H1 (cell line): ENCODE measurements at regions not wholly inside any gene's neighbourhood (a gene's known extent, or its start where the extent isn't known, plus 50 kb on each side); places are given as distances from the start of the nearest gene placed in this dataset.

Experiments used
- CTCF ChIA-PET: fragments of 300-600 bp; sonication (Branson Sonifier 250); formaldehyde crosslinking; loops from one replicate; lab custom pipeline; 2021; ENCODE audit not compliant: partially characterized antibody; lab: Charles Lee
- POLR2A ChIA-PET: fragments of 300-600 bp; sonication (Branson Sonifier 250); formaldehyde crosslinking; loops from one replicate; lab custom pipeline; 2021; ENCODE audit warnings: inconsistent platforms; ENCODE audit not compliant: partially characterized antibody; lab: Charles Lee
- DNase-seq, 2 experiments: peaks; one replicate each; pipeline versions ENCODE4 v3.0.0 to v3.0.0-alpha.2; 2010 to 2022; ENCODE audit warnings: low spot score in 2 of 2, low read depth in 1 of 2, mixed read lengths in 1 of 2
- FAIRE-seq: peaks from 2 replicates; lab custom pipeline; 2011; peaks lifted over from hg19 to GRCh38; lab: Jason Lieb, UNC
- H2AFZ ChIP-seq: 2 replicates; pipeline ENCODE4 v1.8.1; 2012; ENCODE audit warnings: low read length, inconsistent platforms
- H2AK5ac ChIP-seq: 2 replicates; pipeline ENCODE4 v1.6.1; 2013; ENCODE audit warnings: low read depth, low read length
- H2BK120ac ChIP-seq: replicated peaks from 2 replicates; pipeline ENCODE3; 2013; ENCODE audit warnings: low read depth, low read length, inconsistent platforms
- H2BK12ac ChIP-seq: 2 replicates; pipeline ENCODE4 v1.6.1; 2013; ENCODE audit warnings: low read depth, low read length
- H2BK15ac ChIP-seq: 2 replicates; pipeline ENCODE4 v1.6.1; 2013; ENCODE audit warnings: low read length
- H2BK20ac ChIP-seq: 2 replicates; pipeline ENCODE4 v1.6.1; 2013; ENCODE audit warnings: low read length
- H2BK5ac ChIP-seq: 2 replicates; pipeline ENCODE4 v1.6.1; 2013; ENCODE audit warnings: low read depth, low read length
- H3K14ac ChIP-seq: 2 replicates; pipeline ENCODE4 v1.6.1; 2013; ENCODE audit warnings: inconsistent platforms; ENCODE audit not compliant: insufficient read length
- H3K18ac ChIP-seq: 2 replicates; pipeline ENCODE4 v1.6.1; 2013; ENCODE audit warnings: low read length; ENCODE audit errors: extremely low read depth
- H3K23ac ChIP-seq: 2 replicates; pipeline ENCODE4 v1.6.1; 2013; ENCODE audit warnings: inconsistent platforms; ENCODE audit not compliant: insufficient read length
- H3K23me2 ChIP-seq: 2 replicates; pipeline ENCODE4 v1.6.1; 2013; ENCODE audit warnings: low read depth, low read length
- H3K27ac ChIP-seq: 2 replicates; pipeline ENCODE4 v1.6.1; 2011; ENCODE audit warnings: low read depth, low read length, inconsistent platforms
- H3K27me3 ChIP-seq, 4 experiments: replicated peaks in 1 of 4; 1 replicate in 1 of 4; 2 replicates in 3 of 4; pipeline versions ENCODE4 v1.6.1 to v1.8.1; 2011 to 2013; ENCODE audit warnings: low read length in 3 of 4, mild to moderate bottlenecking in 3 of 4, inconsistent platforms in 2 of 4, mixed read lengths in 2 of 4, moderate library complexity in 1 of 4; ENCODE audit not compliant: control insufficient read depth in 3 of 4, insufficient read depth in 3 of 4; ENCODE audit errors: extremely low read depth in 1 of 4
- H3K36me3 ChIP-seq, 4 experiments: 2 replicates each; pipeline versions ENCODE4 v1.6.1 to v1.8.1; 2011 to 2013; ENCODE audit warnings: mild to moderate bottlenecking in 4 of 4, low read length in 3 of 4, moderate library complexity in 2 of 4, control low read depth in 1 of 4, inconsistent platforms in 1 of 4; ENCODE audit not compliant: insufficient read depth in 4 of 4, control insufficient read depth in 2 of 4
- H3K4ac ChIP-seq: replicated peaks from 2 replicates; pipeline ENCODE3; 2013; ENCODE audit warnings: low read length, low read depth, mixed read lengths, inconsistent platforms; ENCODE audit not compliant: insufficient read length
- H3K4me1 ChIP-seq, 4 experiments: replicated peaks in 1 of 4; 1 replicate in 1 of 4; 2 replicates in 3 of 4; pipeline versions ENCODE4 v1.6.1 to v1.8.1; 2011 to 2013; ENCODE audit warnings: low read length in 3 of 4, inconsistent platforms in 2 of 4, mixed read lengths in 1 of 4; ENCODE audit not compliant: insufficient read depth in 4 of 4, control insufficient read depth in 3 of 4
- H3K4me2 ChIP-seq, 2 experiments: 2 replicates each; pipeline versions ENCODE4 v1.6.1 to v1.8.1; 2011 to 2013; ENCODE audit warnings: low read depth in 2 of 2, low read length in 2 of 2, control low read depth in 1 of 2, inconsistent platforms in 1 of 2, mild to moderate bottlenecking in 1 of 2; ENCODE audit not compliant: insufficient read depth in 1 of 2
- H3K4me3 ChIP-seq, 4 experiments: fragments of 200-600, 300-600 bp in 1 of 4; sonication (generic), shearing (Covaris generic), sonication (Bioruptor Twin) in 1 of 4; 2 replicates each; pipeline versions ENCODE4 v1.5.1 to v1.8.1; 2011 to 2016; ENCODE audit warnings: low read length in 4 of 4, low read depth in 3 of 4, control low read depth in 2 of 4, inconsistent platforms in 2 of 4, mild to moderate bottlenecking in 2 of 4, mixed read lengths in 1 of 4, moderate library complexity in 1 of 4; ENCODE audit not compliant: insufficient read depth in 2 of 4; ENCODE audit errors: extremely low read depth in 1 of 4
- H3K56ac ChIP-seq: replicated peaks from 2 replicates; pipeline ENCODE3; 2013; ENCODE audit warnings: low read depth, mild to moderate bottlenecking, mixed read lengths, low read length, inconsistent platforms; ENCODE audit not compliant: insufficient read length
- H3K79me1 ChIP-seq: 2 replicates; pipeline ENCODE4 v1.6.1; 2013; ENCODE audit warnings: low read depth, low read length, control low read depth
- H3K79me2 ChIP-seq, 2 experiments: 2 replicates each; pipeline versions ENCODE4 v1.6.1 to v1.8.1; 2012 to 2013; ENCODE audit warnings: low read length in 2 of 2, mild to moderate bottlenecking in 2 of 2, inconsistent platforms in 1 of 2; ENCODE audit not compliant: insufficient read depth in 2 of 2, control insufficient read depth in 1 of 2
- H3K9ac ChIP-seq, 4 experiments: replicated peaks in 1 of 4; 1 replicate in 1 of 4; 2 replicates in 3 of 4; pipeline versions ENCODE4 v1.6.1 to v1.8.1; 2011 to 2013; ENCODE audit warnings: low read depth in 3 of 4, low read length in 3 of 4, control low read depth in 2 of 4, mild to moderate bottlenecking in 2 of 4, moderate library complexity in 2 of 4, inconsistent platforms in 1 of 4; ENCODE audit errors: extremely low read depth in 1 of 4
- H3K9me3 ChIP-seq, 2 experiments: 2 replicates each; pipeline versions ENCODE4 v1.6.1 to v1.8.1; 2012 to 2013; ENCODE audit warnings: mild to moderate bottlenecking in 2 of 2, moderate library complexity in 2 of 2, control low read depth in 1 of 2, inconsistent platforms in 1 of 2, low read depth in 1 of 2, low read length in 1 of 2, mixed read lengths in 1 of 2; ENCODE audit not compliant: insufficient read depth in 2 of 2
- H4K20me1 ChIP-seq, 2 experiments: replicated peaks in 1 of 2; 2 replicates each; pipeline versions ENCODE3 to v1.8.1; 2011 to 2013; ENCODE audit warnings: inconsistent platforms in 2 of 2, low read length in 2 of 2, mild to moderate bottlenecking in 1 of 2; ENCODE audit not compliant: insufficient read depth in 2 of 2, control insufficient read depth in 1 of 2
- H4K5ac ChIP-seq: 2 replicates; pipeline ENCODE4 v1.6.1; 2013; ENCODE audit warnings: low read length, low read depth, mixed read lengths, inconsistent platforms; ENCODE audit not compliant: insufficient read length
- H4K8ac ChIP-seq: 2 replicates; pipeline ENCODE4 v1.8.0; 2013; ENCODE audit warnings: mild to moderate bottlenecking, moderate library complexity, low read length, inconsistent platforms; ENCODE audit not compliant: insufficient read depth; ENCODE audit errors: extremely low read depth
- H4K91ac ChIP-seq: replicated peaks from 2 replicates; pipeline ENCODE3; 2013; ENCODE audit warnings: low read length, mixed read lengths, inconsistent platforms; ENCODE audit not compliant: insufficient read length
- BACH1 ChIP-seq: IDR thresholded peaks from 2 replicates; pipeline ENCODE4 v1.6.1; 2012; ENCODE audit warnings: low read length, improper control_type of control experiment
- CHD1 ChIP-seq: IDR thresholded peaks from 2 replicates; pipeline ENCODE4 v1.6.1; 2012; ENCODE audit warnings: low read depth, low read length, improper control_type of control experiment
- EP300 ChIP-seq, 2 experiments: IDR thresholded peaks; 1 replicate in 1 of 2; 2 replicates in 1 of 2; pipeline ENCODE4 v1.6.1; 2011 to 2012; ENCODE audit warnings: low read depth in 2 of 2, low read length in 2 of 2, mild to moderate bottlenecking in 2 of 2, borderline replicate concordance in 1 of 2, inconsistent platforms in 1 of 2, moderate library complexity in 1 of 2
- FOSL1 ChIP-seq: IDR thresholded peaks from 2 replicates; pipeline ENCODE4 v1.6.1; 2011; ENCODE audit warnings: mild to moderate bottlenecking, low read depth, low read length, moderate library complexity; ENCODE audit not compliant: insufficient read depth
- HDAC2 ChIP-seq, 2 experiments: fragments of 300-600 bp in 1 of 2; sonication (generic) in 1 of 2; IDR thresholded peaks; 2 replicates each; pipeline ENCODE4 v1.6.1; 2011 to 2012; ENCODE audit warnings: low read depth in 2 of 2, low read length in 2 of 2, mild to moderate bottlenecking in 2 of 2, moderate library complexity in 2 of 2, borderline replicate concordance in 1 of 2, inconsistent platforms in 1 of 2
- HDAC6 ChIP-seq: IDR thresholded peaks from one replicate; pipeline ENCODE4 v1.7.1; 2012; ENCODE audit warnings: low read depth, mild to moderate bottlenecking, inconsistent platforms, low read length, moderate library complexity
- JUND ChIP-seq: IDR thresholded peaks from 2 replicates; pipeline ENCODE4 v1.6.1; 2011; ENCODE audit warnings: mild to moderate bottlenecking, improper control_type of control experiment, low read length
- NANOG ChIP-seq: IDR thresholded peaks from 2 replicates; pipeline ENCODE4 v1.6.1; 2011; ENCODE audit warnings: low read length, low read depth, mild to moderate bottlenecking, inconsistent platforms; ENCODE audit not compliant: insufficient read depth, poor library complexity, severe bottlenecking
- RAD21 ChIP-seq, 2 experiments: IDR thresholded peaks in 1 of 2; conservative IDR thresholded peaks in 1 of 2; 2 replicates each; pipeline ENCODE4 v1.6.1; 2011; ENCODE audit warnings: low read depth in 2 of 2, low read length in 2 of 2, improper control_type of control experiment in 1 of 2, inconsistent platforms in 1 of 2, mild to moderate bottlenecking in 1 of 2, moderate library complexity in 1 of 2
- SIRT6 ChIP-seq: IDR thresholded peaks from one replicate; pipeline ENCODE4 v1.7.1; 2012; ENCODE audit warnings: low read length, inconsistent platforms
- SP1 ChIP-seq: IDR thresholded peaks from 2 replicates; pipeline ENCODE4 v1.6.1; 2011; ENCODE audit warnings: low read depth, low read length
- SP4 ChIP-seq: IDR thresholded peaks from 2 replicates; pipeline ENCODE4 v1.6.1; 2012; ENCODE audit warnings: low read length, inconsistent platforms
- SUZ12 ChIP-seq: fragments of 200-600 bp; sonication (generic); IDR thresholded peaks from 2 replicates; pipeline ENCODE4 v1.6.1; 2012; ENCODE audit warnings: mild to moderate bottlenecking, inconsistent platforms, low read length, moderate library complexity, mixed read lengths
- WGBS, 2 experiments: shearing (Covaris generic) in 1 of 2; methylation state at CpG; one replicate each; pipeline versions ENCODE4 v1.1.6 to v1.1.7; 2013 to 2015; ENCODE audit warnings: low lambda C conversion rate in 2 of 2, mixed read lengths in 2 of 2, inconsistent platforms in 1 of 2, low coverage in 1 of 2, missing lambda C conversion rate in 1 of 2; ENCODE audit not compliant: insufficient replicate concordance in 2 of 2, insufficient coverage in 1 of 2, insufficient read length in 1 of 2; ENCODE audit errors: extremely low coverage in 1 of 2, missing lambda C conversion rate in 1 of 2; 5-methylcytosine and 5-hydroxymethylcytosine counted together

- Histone ChIP-seq H3K27ac (no peak overlapping the region), H4K5ac (no peak overlapping the region), H2BK120ac (no peak overlapping the region), H3K4me2 (no peak overlapping the region), H3K9me3 (0 out of 4 replicates have a peak, but pooled peaks cover 0 to 2% of the 10 kb centered on the region in 2 experiments), H3K23me2 (no peaks in the 10 kb centered on the region), H3K23ac (no peak overlapping the region), H3K56ac (no peak overlapping the region), H2BK5ac (no peak overlapping the region), H2AK5ac (no peak overlapping the region), H3K36me3 (no peaks in the 10 kb centered on the region), H2BK15ac (no peak overlapping the region), H3K79me2 (no peaks in the 10 kb centered on the region), H3K18ac (no peak overlapping the region), H3K79me1 (no peaks in the 10 kb centered on the region), H3K9ac (no peak overlapping the region), H3K4me1 (peaks cover 0 to 3% (median 0%) of the 10 kb centered on the region in 4 experiments; a peak in 1 of 7 replicates), H4K8ac (no peak overlapping the region), H4K20me1 (no peaks in the 10 kb centered on the region), H3K4me3 (no peak overlapping the region), H3K4ac (no peak overlapping the region), H2BK12ac (no peak overlapping the region), H4K91ac (no peak overlapping the region), H3K14ac (no peak overlapping the region), H3K27me3 (no peaks in the 10 kb centered on the region), H2AFZ (no peak overlapping the region; the same call in 1 of the 2 replicates), H2BK20ac (no peak overlapping the region)
- TF ChIP-seq SIRT6 (no peak), HDAC6 (no peak), EP300 (IDR thresholded peaks at IDR 0.05; ENCODE audit: borderline replicate concordance in 1 of 2, low read depth in 2 of 2, low read length in 2 of 2) (no peak), JUND (no peak), SP4 (no peak), SP1 (no peak), HDAC2 (IDR thresholded peaks at IDR 0.05; ENCODE audit: borderline replicate concordance in 1 of 2, low read depth in 2 of 2, low read length in 2 of 2) (no peak), CHD1 (no peak), NANOG (no peak), RAD21 (IDR thresholded peaks at IDR 0.05 in 1 of 2, conservative IDR thresholded peaks at IDR 0.05 in 1 of 2; ENCODE audit: low read depth in 2 of 2, low read length in 2 of 2) (no peak), FOSL1 (no peak), SUZ12 (no peak), BACH1 (no peak)
- DNase-seq (no peak), FAIRE-seq (no peak)
- CTCF ChIA-PET, result no interaction called here
- POLR2A ChIA-PET, result no interaction called here
- 95% methylated on average over 1 of the region's 1 CpG; no CpG with 5 or more reads in 1 of the 2 experiments for WGBS, 2 experiments
Observed at GRCh38 chr4:58303456-58303855, 1193.3 kb upstream of the IGFBP7 start.
